Spleen (tissue), 11 donors: ENCODE measurements at regions not wholly inside any gene's neighbourhood (a gene's known extent, or its start where the extent isn't known, plus 50 kb on each side); places are given as distances from the start of the nearest gene placed in this dataset.

Experiments
- DNase-seq: peaks from one replicate; pipeline ENCODE4 v3.0.0-alpha.2; 2020
- H3K27ac ChIP-seq, 8 donors: fragments of 200-600 bp; sonication (generic) in 7 of 8; 1 replicate in 4 of 8; 2 replicates in 4 of 8; pipeline versions ENCODE4 v1.5.0 to v1.8.0; 2016 to 2021; ENCODE audit warnings: inconsistent platforms in 4 of 8, mild to moderate bottlenecking in 4 of 8, moderate library complexity in 1 of 8
- H3K27me3 ChIP-seq, 7 donors: fragments of 200-600 bp; sonication (generic) in 6 of 7; replicated peaks in 1 of 7; 1 replicate in 4 of 7; 2 replicates in 3 of 7; pipeline versions ENCODE4 v1.5.0 to v1.8.0; 2016 to 2021; ENCODE audit warnings: inconsistent platforms in 3 of 7, mild to moderate bottlenecking in 1 of 7
- H3K36me3 ChIP-seq, 6 donors: fragments of 200-600 bp; sonication (generic) in 5 of 6; 1 replicate in 4 of 6; 2 replicates in 2 of 6; pipeline versions ENCODE4 v1.5.0 to v1.8.0; 2016 to 2021; ENCODE audit warnings: inconsistent platforms in 2 of 6
- H3K4me1 ChIP-seq, 6 donors: fragments of 200-600 bp; sonication (generic) in 5 of 6; 1 replicate in 3 of 6; 2 replicates in 3 of 6; pipeline versions ENCODE4 v1.5.0 to v1.8.0; 2016 to 2021; ENCODE audit warnings: inconsistent platforms in 3 of 6
- H3K4me3 ChIP-seq, 8 donors: fragments of 200-600 bp; sonication (generic) in 7 of 8; 1 replicate in 4 of 8; 2 replicates in 4 of 8; pipeline versions ENCODE4 v1.5.0 to v1.8.0; 2016 to 2021; ENCODE audit warnings: inconsistent platforms in 4 of 8, mild to moderate bottlenecking in 4 of 8, moderate library complexity in 2 of 8
- H3K9me3 ChIP-seq, 8 donors: fragments of 200-600 bp; sonication (generic) in 7 of 8; 1 replicate in 4 of 8; 2 replicates in 4 of 8; pipeline versions ENCODE4 v1.5.0 to v1.8.0; 2016 to 2021; ENCODE audit warnings: inconsistent platforms in 4 of 8
- CTCF ChIP-seq, 11 experiments: fragments of 200-600 bp in 7 of 11; fragments of 450-650 bp in 4 of 11; sonication (generic) in 4 of 11; IDR thresholded peaks in 8 of 11; conservative IDR thresholded peaks in 3 of 11; 1 replicate in 7 of 11; 2 replicates in 4 of 11; pipeline versions ENCODE4 v1.4.0 to v1.8.0; 2016 to 2021; ENCODE audit warnings: antibody characterized with exemption in 11 of 11, inconsistent platforms in 4 of 11, mild to moderate bottlenecking in 1 of 11
- POLR2A ChIP-seq, 3 donors: fragments of 450-650 bp; IDR thresholded peaks; one replicate each; pipeline ENCODE4 v1.5.1; 2017; ENCODE audit warnings: antibody characterized with exemption in 3 of 3, mild to moderate bottlenecking in 1 of 3
- POLR2AphosphoS5 ChIP-seq, 3 donors: sonication (generic); formaldehyde crosslinking; IDR thresholded peaks; one replicate each; pipeline ENCODE4 v1.5.1; 2017; ENCODE audit warnings: antibody characterized with exemption in 3 of 3
- WGBS, 5 donors: extraction: QIAGEN DNeasy Blood & Tissue Kit in 3 of 5; methylation state at CpG; one replicate each; pipeline versions ENCODE4 v1.1.5 to v1.1.7; 2013 to 2018; 5-methylcytosine and 5-hydroxymethylcytosine counted together
- intact Hi-C: fragments of 100-400 bp; cut with DNase I; formaldehyde crosslinking; loops from one replicate; pipeline ENCODE4 v1.15.0; 2023; ENCODE audit warnings: low total_unique reads
- donor health status: healthy with polysubstance abuse.
- donor health status: DM: no; HTN: no; CAD: no; lungs with moderate emphysema.
- donor health status: DM: no; HTN: no; CAD: no.
- donor health status: Bipolar disorder and iron deficiency.
- donor health status: healthy.
- donor health status: DM: no; HTN: no; CAD: no.
- donor health status: DM: yes; HTN: yes; CAD: no.

GRCh38 chr2:23243073-23243659, 141.8 kb upstream of the KLHL29 start:
- no peak for TF ChIP-seq POLR2AphosphoS5 (IDR thresholded peaks at IDR 0.05)
- no peak for TF ChIP-seq POLR2A (IDR thresholded peaks at IDR 0.05)
- TF ChIP-seq CTCF (IDR thresholded peaks at IDR 0.05 in 8 of 11, conservative IDR thresholded peaks at IDR 0.05 in 3 of 11): no peak

GRCh38 chr2:23244617-23245016, 140.4 kb upstream of the KLHL29 start:
- no peaks in the 10 kb centered on the region for H3K9me3 ChIP-seq
- WGBS, 5 donors: 43 to 81% (median 70%) methylated on average over 1 of the region's 1 CpG

More at GRCh38 chr2:23243073-23243659, 141.8 kb upstream of the KLHL29 start:
- no peak for DNase-seq
- no peak overlapping the region for H3K27ac ChIP-seq
- no peaks in the 10 kb centered on the region for H3K9me3 ChIP-seq
- no peaks in the 10 kb centered on the region for H3K4me1 ChIP-seq
- no peak overlapping the region for H3K4me3 ChIP-seq
- H3K36me3 ChIP-seq: no peaks in the 10 kb centered on the region
- WGBS, 5 donors: 82 to 91% (median 87%) methylated on average over 5 of the region's 5 CpGs
- no peaks in the 10 kb centered on the region for H3K27me3 ChIP-seq
- intact Hi-C loops: no loop called here

GRCh38 chr2:23246992-23247683, 137.8 kb upstream of the KLHL29 start:
- TF ChIP-seq POLR2AphosphoS5 (IDR thresholded peaks at IDR 0.05) (no peak), CTCF (IDR thresholded peaks at IDR 0.05 in 8 of 11, conservative IDR thresholded peaks at IDR 0.05 in 3 of 11) (no peak), POLR2A (IDR thresholded peaks at IDR 0.05) (no peak)
- Histone ChIP-seq H3K9me3 (no peaks in the 10 kb centered on the region), H3K36me3 (no peaks in the 10 kb centered on the region), H3K27ac (no peak overlapping the region), H3K4me1 (no peaks in the 10 kb centered on the region), H3K27me3 (peaks cover 0 to 7% (median 0%) of the 10 kb centered on the region in 7 donors), H3K4me3 (no peak overlapping the region)
- intact Hi-C loops: no loop called here
- WGBS, 5 donors: 60 to 84% (median 80%) methylated on average over 4 of the region's 4 CpGs
- DNase-seq: no peak

More at GRCh38 chr2:23244617-23245016, 140.4 kb upstream of the KLHL29 start:
- no peaks in the 10 kb centered on the region for H3K36me3 ChIP-seq
- no peaks in the 10 kb centered on the region for H3K4me1 ChIP-seq
- no peaks in the 10 kb centered on the region for H3K27me3 ChIP-seq
- no peak for TF ChIP-seq POLR2A (IDR thresholded peaks at IDR 0.05)
- TF ChIP-seq CTCF (IDR thresholded peaks at IDR 0.05 in 8 of 11, conservative IDR thresholded peaks at IDR 0.05 in 3 of 11): no peak
- no peak for TF ChIP-seq POLR2AphosphoS5 (IDR thresholded peaks at IDR 0.05)
- no peak for DNase-seq
- intact Hi-C loops: no loop called here
- H3K4me3 ChIP-seq: no peak overlapping the region
- H3K27ac ChIP-seq: no peak overlapping the region

GRCh38 chr2:23248667-23249066, 136.3 kb upstream of the KLHL29 start:
- H3K4me1 ChIP-seq: no peaks in the 10 kb centered on the region
- no peak overlapping the region for H3K27ac ChIP-seq
- H3K9me3 ChIP-seq: no peaks in the 10 kb centered on the region
- H3K27me3 ChIP-seq: peaks cover 0 to 7% (median 0%) of the 10 kb centered on the region in 7 donors
- DNase-seq: no peak
- H3K4me3 ChIP-seq: no peak overlapping the region
- H3K36me3 ChIP-seq: no peaks in the 10 kb centered on the region
- intact Hi-C loops: no loop called here
- 50 to 68% (median 57%) methylated on average over 1 of the region's 1 CpG for WGBS, 5 donors
- TF ChIP-seq CTCF (IDR thresholded peaks at IDR 0.05 in 8 of 11, conservative IDR thresholded peaks at IDR 0.05 in 3 of 11) (no peak), POLR2A (IDR thresholded peaks at IDR 0.05) (no peak), POLR2AphosphoS5 (IDR thresholded peaks at IDR 0.05) (no peak)
